GM19438 (cell line): ENCODE measurements at regions not wholly inside any gene's neighbourhood (a gene's known extent, or its start where the extent isn't known, plus 50 kb on each side); places are given as distances from the start of the nearest gene placed in this dataset.
"Not testable (repeated sequence)": the region's sequence is repeated elsewhere in the genome, so short reads cannot be mapped to it uniquely, and the experiment has no call there.

ENCODE experiments used
- ATAC-seq: cut with Tn5 transposase; IDR thresholded peaks from one replicate; pipeline ENCODE4 v1.9.1; 2021; ENCODE audit warnings: low read depth; ENCODE audit not compliant: unreplicated experiment

DNA sequence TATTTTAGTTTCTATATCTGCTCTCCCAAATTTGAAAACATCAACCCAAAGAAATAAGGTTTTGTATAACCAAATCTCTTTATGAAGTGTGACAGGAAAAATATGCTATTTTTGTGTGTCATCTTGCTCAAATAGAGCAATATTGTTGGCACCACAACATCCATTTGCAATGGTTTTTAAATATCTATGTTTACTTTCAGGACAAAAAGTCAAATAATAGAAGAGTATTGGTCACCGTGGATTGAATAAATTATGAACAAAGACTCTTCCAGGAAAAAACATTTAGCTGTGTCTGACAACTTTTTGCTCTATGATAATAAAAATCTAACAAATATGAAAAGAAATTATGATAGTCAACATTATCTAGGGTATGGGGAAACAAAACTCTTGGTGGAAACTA is 439.2 kb downstream of the BTG1 start:
- no peak for ATAC-seq

DNA sequence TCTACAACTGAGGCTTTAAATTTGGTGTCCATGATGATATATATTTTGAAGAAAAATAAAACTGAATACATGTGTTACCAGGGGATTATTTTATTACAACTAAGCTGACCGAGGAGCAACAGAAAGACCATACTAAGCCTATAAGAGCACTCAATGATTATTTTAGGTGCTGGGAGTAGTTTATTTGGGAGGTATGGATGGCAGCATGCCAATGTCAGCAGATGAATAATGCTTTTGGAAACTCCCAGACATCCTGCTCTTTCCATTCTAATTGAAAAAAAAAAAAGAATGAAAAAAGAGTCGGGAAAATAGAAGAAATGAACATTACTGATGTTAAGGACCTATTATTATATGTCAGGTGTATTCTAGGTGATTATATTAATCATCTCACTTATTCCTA is 441.2 kb downstream of the BTG1 start:
- no peak for ATAC-seq

DNA sequence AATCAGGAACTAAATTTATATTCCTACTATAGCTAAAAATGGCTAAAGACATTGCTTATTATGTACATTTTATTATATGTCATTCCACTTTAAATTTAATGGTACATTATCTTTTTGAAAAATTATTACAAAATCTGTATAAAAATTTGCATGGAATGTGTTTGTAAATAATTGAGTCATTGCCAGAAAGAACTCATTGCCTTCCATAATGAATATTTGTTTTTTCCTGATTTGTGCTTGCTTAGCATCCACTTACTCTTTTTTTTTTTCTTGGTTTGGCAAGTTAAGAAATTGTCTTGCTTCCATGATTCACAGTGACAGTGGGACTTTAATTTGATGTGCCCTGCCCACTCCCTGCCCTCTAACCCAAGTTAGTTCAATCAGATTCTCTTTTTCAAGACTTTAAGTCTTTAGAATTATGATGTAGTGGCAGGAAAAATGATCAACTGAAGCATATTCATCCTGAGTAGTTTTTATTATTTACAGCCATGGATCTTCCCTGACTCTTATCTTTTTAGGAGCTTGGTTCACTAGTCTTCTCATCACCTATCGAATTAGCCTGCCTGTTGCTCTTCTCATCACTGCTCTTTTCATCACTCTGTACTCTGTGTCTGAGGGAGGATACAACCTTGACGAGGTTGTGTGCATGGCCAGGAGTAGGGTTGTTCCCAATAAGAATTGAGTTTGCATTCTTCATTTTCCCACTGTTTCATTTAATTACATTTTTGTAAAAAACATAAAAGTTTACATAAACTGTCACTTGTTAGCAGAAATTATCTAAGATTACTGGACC is 442.0 kb downstream of the BTG1 start:
- no peak for ATAC-seq

DNA sequence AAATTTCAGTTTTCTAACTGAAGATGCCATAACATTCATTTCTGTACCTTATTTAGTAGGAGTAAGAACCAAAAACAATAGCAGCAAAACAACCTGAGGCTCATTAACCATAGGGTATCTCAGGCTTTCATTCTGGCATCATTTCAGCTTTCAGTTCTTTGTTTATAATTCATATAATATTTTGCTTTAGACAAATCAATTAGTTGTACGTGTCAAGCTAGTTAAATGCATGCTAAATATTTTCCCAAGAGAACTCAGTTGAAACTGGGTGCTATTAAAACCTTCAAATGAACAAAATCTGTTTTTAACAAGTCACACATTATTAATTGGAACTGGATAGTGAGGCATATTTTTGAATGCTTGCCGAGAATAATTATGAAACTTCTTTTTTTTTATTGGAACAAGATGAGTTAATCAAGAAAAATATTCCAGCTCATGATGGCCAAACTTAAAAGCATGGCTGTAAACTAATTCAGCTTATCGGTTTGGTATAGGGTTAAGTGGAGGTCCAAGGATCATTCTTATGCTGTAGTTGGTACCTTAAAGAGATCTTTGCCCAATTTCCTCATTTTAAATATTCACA is 442.7 kb downstream of the BTG1 start:
- no peak for ATAC-seq

DNA sequence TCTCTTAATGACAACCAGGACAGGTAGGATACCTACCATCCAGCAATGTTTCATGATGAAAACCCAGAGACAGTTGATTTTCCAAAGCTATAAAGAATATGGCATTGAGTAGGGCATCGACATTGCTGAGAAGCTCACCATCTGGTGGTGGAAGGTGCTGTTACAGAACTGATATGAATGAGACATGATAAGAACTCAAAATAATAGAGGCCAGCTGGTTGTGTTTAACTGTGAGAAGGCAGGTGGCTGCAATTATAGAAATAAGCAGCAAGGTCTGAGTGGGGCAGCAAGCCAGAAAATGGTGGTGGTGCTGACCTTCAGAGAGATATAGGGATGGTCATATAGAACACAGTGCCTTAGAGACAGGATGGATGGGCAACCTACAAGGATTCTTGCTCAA is 449.7 kb downstream of the BTG1 start:
- ATAC-seq = no peak

DNA sequence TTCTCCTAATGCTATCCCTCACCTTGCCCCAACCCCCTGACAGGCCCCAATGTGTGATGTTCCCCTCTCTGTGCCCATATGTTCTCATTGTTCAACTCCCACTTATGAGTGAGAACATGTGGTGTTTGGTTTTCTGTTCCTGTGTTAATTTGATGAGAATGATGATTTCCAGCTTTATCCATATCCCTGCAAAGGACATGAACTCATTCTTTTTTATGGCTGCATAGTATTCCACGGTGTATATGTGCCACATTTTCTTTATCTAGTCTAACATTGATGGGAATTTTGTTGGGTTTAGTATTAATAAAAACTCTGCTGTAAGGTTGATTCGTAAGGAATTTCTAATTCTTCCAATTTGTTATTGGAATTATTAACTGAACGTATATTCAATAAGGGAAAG is 450.2 kb downstream of the BTG1 start:
- ATAC-seq = not testable (repeated sequence)

DNA sequence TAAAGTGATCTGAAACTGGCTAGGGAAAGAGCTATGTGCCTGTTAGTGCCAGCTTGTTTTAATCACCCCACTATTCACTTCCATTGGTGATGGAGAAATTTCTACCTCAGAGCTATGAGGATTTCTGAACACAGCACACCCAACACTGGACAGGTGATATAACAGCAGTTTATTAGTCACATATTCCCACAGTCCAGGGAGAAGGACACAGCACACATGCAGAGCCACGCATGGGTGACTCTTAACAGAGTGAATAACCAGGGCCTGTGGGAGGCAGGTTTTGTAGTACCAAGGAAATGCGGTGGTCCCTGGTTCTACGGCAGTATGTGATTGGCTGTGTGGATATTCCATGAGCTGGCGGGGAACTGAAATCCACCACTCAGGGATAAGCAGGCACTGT is 455.1 kb downstream of the BTG1 start:
- ATAC-seq = no peak

DNA sequence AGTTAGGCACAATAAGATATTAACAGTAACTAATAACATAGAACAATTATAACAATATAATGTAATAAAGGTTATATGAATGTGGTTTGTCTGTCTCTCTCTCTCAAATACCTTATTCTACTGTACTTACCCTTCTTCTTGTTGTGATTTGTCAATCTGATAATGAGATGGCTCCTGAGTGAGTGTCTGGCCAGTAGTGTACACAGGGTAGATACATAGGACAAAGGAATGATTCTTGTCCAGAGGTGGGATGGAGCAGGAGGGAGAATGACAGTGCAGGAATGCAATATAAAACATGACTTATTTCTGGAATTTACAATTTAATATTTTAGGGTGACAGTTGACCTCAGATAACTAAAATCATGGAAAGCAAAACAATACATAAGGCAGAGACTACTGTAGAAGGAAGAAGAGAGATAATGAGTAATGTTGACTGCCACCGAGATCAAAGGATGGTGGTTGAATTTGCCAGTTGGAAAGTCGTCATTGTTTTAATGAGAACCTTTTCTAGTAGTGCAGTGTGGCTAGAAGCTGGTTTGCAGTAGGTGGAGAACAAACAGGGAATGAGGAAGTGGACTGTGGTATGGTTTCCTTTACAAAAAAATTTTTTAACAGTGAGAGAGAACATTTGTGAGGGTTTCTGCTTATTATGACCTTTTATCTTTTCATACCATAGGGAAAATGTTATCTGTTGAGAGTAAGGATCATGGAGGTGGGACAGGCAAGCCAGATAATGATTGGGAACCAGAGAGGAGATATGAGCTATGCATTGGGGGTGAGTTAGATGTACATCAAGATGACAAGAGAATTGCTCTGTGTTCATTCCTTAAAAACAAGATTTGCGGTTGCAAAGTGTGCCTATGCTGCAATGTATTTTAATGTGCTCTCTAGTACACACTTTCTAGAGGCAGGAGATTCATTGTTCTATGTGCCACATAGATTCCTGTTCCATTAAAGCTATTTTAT is 458.3 kb downstream of the BTG1 start:
- ATAC-seq = no peak

DNA sequence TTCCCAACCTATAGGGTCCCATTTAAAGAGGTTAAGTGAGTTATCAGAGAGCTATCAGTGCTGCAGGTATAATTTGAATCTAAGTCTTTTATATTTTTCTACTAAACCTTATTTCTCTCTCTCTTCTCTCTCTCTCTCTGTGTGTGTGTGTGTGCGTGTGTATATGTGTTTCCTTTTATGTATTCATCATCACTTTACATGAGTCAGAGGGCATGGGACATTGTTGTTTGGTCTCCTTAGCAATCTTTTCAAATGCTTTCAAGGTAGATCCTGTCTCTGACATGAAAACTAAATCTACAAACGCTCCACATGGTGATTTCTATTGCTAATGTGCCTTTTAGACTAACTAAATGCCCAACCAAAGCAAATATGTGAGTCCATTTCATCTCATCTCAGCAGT is 459.7 kb downstream of the BTG1 start:
- no peak for ATAC-seq

DNA sequence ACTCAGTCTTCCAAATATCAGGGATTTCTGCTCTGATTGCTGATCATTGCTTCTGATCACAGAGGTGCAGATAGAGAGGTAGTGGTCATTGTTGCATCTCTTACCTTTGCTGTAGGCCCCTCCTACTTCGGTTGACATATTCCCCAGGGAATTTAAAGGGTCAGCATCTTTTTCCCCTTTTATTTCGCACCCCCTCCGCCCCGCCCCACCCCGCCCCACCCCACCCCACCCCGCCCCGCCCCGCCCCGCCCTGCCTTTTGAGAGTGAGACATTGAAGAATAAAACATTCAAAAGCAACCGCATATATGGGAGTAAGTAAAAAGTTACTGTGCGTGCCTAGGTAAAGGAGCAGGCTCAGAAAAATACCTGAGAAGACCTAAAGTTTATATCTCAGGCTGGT is 463.9 kb downstream of the BTG1 start:
- no peak for ATAC-seq

DNA sequence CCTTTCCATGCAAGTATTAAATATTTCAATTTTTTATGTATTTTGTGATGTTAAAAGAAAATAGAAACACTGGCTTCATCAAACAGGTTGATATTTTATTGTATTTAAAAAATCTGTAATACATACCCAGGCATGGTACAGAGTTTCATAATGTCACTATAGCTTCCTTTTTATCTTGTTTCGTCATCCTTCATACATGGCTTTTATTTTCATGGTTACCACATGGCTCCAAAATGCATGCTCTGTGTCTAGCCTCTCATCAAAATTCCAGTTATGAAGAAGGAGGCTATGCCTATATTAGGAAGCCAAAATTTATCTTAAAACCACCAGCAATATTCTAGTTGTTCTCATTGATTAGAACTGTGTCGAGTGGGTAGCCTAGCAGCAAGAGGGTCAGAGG is 464.8 kb downstream of the BTG1 start:
- no peak for ATAC-seq

DNA sequence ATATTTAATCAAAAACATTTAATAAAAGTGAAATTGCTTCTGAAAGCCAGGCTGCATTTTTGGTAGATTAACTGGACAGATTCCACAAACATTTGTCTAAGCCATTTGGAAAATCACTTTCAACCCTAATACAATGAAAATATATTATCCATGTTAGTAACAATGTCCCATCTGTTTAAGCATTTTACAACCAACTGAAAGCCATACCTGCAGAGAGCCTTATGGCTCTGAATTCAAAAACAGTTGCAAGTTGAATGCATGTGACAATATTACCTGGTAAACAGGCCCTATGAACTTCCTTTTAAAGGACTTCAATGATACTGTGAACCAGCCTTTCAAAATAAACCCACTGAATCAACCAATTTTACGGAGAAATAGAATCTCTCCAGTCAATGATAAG is 468.1 kb downstream of the BTG1 start:
- no peak for ATAC-seq

DNA sequence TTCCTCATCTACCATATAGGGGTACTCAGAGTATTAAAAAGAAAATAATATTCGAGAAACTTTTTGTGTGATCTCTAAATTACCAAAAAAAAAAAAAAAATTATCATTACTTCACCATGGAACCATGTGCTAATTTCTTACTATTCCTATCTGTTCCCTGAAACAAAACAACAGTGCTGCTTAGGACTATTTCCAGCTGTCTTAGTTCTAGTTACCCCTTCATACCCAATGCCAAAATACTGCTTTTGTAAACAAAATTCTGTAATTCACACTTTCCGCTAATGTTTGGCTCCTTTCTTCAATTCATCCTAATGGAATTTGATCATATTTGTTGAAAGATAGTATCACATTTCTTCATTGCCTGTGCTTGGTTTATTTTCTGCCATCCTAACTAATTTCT is 470.2 kb downstream of the BTG1 start:
- no peak for ATAC-seq

DNA sequence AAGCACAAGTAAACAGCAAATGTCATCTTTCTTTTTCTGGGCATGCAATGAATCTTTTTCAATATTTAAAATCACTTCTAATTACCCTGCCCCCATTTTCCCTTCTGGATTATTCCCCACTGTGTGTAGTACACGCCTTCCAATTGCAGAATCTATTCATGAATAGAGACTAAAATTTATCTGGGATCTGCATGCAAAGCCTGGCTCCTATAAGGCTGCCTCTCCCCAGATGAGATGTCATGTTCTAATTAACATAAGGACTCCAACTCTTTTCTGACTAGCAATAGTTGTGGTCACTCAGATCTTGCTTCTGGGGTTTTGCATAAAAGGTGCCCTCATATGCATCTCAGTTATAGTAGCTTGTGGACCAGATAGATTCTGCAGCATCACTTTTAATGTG is 473.5 kb downstream of the BTG1 start:
- ATAC-seq = no peak

DNA sequence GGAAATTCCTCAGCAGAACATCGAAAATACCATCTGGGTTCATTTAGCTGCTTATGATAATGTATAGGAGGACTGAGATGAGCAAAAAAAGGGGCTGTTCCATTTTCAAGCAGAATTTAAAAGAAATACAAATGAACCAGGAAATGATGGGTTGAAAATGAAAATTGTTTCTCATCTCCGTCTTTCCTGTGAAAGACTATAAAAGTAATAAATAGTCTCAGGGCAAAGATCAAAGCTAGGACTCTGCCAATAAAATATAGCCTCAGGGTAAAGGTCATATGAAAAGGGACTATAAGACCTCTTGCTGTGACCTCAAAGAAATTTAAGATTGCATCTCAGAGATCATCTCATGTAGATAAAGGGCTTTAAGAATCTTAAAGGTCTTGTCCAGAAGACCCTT is 478.0 kb downstream of the BTG1 start:
- no peak for ATAC-seq

DNA sequence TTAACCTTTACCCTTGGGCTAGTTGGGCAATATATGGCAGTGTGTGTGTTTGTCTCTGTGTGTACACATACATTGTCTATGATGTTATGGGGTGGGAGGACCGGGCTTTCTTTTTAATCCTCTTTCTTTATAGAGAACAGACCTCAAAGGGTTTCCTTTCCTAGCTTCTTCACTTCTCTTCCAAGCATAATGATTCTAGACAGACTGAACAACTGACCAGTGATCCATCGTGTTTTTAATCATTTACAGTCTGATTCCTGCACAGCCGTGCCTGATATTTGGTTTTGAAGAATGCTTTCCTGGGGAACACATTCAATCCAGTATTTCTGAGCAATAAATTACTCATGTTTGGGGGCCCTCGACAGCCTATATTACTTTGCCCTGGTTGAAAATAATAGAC is 481.1 kb upstream of the DCN start:
- ATAC-seq = no peak

DNA sequence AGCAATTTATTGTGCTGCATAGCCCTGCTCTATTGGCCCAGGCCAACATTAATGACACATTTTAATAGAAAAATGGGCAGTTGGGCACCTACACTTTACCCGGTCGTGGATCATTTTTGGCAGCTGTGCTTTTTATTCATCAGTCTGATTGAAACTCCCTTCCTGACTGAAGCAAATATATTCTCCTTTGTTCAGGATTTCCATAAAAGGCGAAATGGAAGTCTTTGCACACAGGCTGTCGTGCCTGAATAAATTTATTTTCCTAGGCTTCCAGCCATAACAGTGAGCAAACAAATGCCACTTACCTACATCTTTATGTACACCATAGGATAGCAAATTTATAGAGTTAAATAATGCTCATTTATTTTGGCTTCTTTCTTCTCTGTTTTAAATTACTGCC is 480.7 kb upstream of the DCN start:
- no peak for ATAC-seq

DNA sequence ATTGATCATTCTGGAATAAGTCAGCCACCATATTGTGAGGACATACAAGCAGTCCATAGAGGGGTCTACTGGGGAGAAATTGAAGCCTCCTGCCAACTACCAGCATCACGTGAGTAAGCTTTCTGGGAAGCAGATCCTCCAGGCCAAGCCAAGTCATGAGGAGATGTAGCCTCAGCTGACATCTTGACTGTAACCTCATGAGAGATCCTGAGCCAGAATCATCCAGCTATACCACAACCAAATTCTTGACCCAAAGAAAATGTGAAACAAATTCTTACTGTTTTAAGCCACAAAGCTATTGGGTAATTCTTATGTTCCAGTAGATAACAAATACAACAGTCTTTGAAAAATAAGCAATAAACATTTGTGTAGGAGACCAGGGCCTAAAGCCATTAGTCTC is 479.4 kb upstream of the DCN start:
- no peak for ATAC-seq

DNA sequence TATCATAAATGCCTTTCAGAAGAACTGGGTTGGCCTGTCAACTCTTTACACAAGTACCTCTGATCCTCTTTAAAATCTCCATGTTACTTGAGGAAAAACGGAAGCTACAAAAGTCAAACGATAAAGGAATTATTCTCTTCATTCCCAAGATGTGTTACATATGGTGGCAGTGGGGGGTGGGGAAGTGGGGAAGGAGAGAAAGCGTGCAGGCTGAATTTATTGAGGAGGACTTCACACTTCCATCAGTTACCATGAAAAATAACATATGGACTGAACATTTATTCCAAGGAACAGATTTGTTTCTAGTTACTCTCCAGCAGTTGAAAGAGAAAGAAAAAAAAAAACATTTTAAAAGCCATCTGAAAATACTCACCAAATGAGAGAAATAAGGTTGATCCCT is 474.4 kb upstream of the DCN start:
- ATAC-seq = no peak

DNA sequence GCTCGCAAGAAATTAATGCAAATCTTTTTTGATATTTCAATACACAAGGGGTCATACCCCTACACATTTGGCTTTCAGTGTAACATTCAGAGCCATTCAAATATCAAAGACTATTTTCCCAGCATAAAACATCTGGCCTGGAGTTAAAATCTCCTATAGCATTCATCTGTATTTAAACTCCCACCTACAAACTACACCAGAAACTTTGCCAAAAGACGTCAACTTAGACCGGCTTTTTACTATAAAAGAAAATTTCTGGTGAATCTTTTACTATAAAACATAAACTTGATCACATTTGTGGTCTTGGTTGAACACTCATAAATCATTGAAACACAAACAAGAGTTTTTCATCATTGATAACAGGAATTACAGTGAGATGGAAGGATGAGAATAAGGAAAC is 473.3 kb upstream of the DCN start:
- ATAC-seq = no peak

DNA sequence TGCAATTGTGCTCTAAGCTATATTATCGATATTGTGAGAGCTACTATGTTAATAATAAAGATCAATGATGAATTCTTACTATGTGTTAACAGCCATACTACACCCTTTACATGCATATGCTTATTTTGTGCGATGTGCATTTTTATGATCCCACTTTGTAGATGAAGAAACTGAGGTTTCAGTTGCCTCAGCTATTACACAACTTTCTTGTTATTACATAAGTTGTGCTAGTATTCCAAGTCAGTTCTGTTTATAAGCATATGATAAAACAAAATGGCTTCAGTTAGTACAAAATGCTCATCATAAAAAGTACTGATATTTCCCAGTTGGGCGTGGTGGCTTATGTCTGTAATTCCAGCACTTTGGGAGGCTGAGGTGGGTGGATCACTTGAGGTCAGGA is 471.5 kb upstream of the DCN start:
- ATAC-seq = no peak

DNA sequence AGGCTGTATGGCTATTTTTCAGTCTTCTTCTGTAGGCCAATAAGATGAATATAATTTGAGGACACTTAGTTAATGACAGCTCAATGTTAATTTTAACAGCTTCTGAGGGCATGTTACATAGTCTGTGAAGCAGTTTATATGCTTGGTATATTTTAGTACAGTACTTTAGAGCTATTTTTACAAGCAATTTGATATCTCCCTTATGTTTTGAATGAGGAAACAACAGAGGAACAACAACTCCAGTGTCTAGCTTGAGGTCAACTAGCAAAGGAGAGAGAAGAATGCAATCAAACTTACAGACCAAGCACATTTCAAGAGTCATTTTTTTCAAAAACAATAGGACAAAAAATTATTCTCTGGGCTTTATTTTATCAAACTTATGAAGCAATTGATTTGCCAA is 469.1 kb upstream of the DCN start:
- ATAC-seq = no peak
